Memory B cell (primary cell): ENCODE measurements at regions not wholly inside any gene's neighbourhood (a gene's known extent, or its start where the extent isn't known, plus 50 kb on each side); places are given as distances from the start of the nearest gene placed in this dataset.

Source experiments
- ATAC-seq: fragments of 150-1000 bp; cut with Tn5 transposase; 2 replicates; pipeline ENCODE4 v1.10.0; 2021; ENCODE audit warnings: low read depth, mild to moderate bottlenecking, moderate library complexity
- DNase-seq, 2 donors: peaks; one replicate each; pipeline ENCODE4 v3.0.0; 2022; ENCODE audit warnings: low spot score in 2 of 2
- H3K27ac Mint-ChIP-seq: one replicate; pipeline ENCODE4 v1.8.0; 2022; ENCODE audit warnings: mild to moderate bottlenecking, moderate library complexity, mixed read lengths
- H3K27me3 Mint-ChIP-seq: one replicate; pipeline ENCODE4 v1.8.0; 2022; ENCODE audit warnings: mixed read lengths
- H3K36me3 Mint-ChIP-seq: one replicate; pipeline ENCODE4 v1.8.0; 2022; ENCODE audit warnings: mild to moderate bottlenecking, mixed read lengths
- H3K4me1 Mint-ChIP-seq: one replicate; pipeline ENCODE4 v1.8.0; 2022; ENCODE audit warnings: mixed read lengths
- H3K4me3 Mint-ChIP-seq: one replicate; pipeline ENCODE4 v1.8.0; 2022; ENCODE audit warnings: mild to moderate bottlenecking, moderate library complexity, mixed read lengths
- H3K9me3 Mint-ChIP-seq: one replicate; pipeline ENCODE4 v1.8.0; 2022; ENCODE audit warnings: mixed read lengths

- ATAC-seq (no peak), DNase-seq (no peak)
- Mint-ChIP-seq H3K36me3 (no peaks in the 10 kb centered on the region), H3K27me3 (peaks cover 4% of the 10 kb centered on the region), H3K9me3 (peaks cover 4% of the 10 kb centered on the region), H3K4me3 (no peak overlapping the region), H3K4me1 (no peaks in the 10 kb centered on the region), H3K27ac (no peak overlapping the region)
Measured at GRCh38 chr16:8481810-8482209, 108.5 kb downstream of the TMEM114 start.

DNA sequence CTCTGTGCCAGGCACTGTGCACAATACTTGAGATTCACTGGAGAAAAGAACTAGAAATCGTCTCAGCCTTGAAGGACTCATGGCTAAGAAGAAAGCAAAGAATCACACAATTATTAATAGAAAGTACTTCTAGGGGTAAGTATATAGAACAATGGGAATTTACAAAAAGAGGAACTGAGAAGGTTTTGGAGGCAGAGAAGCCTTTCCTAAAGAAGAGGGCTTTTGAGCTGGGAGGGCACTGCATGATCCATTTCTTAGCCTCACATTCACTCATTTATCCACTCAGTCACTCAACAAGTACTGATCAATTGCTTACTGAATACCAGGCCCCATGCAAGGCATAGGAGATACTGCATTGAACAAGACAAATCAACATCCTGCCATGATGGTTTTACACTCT is 113.5 kb downstream of the TMEM114 start:
- Mint-ChIP-seq H3K27me3 (peaks cover 3% of the 10 kb centered on the region), H3K27ac (no peak overlapping the region), H3K36me3 (no peaks in the 10 kb centered on the region), H3K4me1 (no peaks in the 10 kb centered on the region), H3K9me3 (peaks cover 4% of the 10 kb centered on the region), H3K4me3 (no peak overlapping the region)
- ATAC-seq: no peak
- DNase-seq: no peak

GRCh38 chr16:8474587-8474986 is 115.7 kb downstream of the TMEM114 start:
- Mint-ChIP-seq H3K4me3 (no peak overlapping the region), H3K27ac (no peak overlapping the region), H3K36me3 (no peaks in the 10 kb centered on the region), H3K4me1 (no peaks in the 10 kb centered on the region), H3K9me3 (peaks cover 3% of the 10 kb centered on the region), H3K27me3 (peaks cover 2% of the 10 kb centered on the region)
- DNase-seq (no peak), ATAC-seq (no peak)

DNA sequence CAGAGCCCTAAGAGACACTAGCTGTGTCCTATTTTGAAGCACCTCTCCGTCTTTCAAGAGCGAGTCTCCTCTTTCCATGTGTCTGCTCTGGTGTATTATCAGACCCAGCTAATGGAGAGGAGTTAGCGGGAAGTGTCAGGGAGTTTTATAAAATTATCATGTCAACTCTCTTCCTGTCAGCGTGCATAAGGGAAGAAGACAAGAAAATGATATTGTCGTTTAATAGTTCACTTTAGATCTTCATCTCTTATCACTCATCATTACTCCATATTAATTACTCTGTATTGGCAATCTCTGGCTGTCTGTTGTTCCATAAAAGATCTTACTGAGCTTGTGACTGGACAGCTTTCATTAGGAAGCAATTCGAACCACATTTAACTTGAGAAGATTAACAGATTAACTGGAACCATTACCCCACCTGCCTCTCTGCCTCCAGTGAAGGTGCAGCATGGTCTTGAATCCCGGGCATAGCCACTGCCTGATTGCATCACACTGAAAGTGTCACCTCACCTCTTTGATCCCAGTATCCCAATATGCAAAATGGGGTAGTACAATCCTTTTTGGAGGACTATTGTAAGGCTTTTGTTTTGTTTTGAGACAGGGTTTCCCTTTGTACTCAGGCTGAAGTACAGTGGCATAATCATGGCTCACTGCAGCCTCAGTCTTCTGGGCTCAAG is 121.1 kb downstream of the TMEM114 start:
- H3K9me3 Mint-ChIP-seq: peaks cover 6% of the 10 kb centered on the region
- no peak overlapping the region for H3K4me3 Mint-ChIP-seq
- ATAC-seq (no peak), DNase-seq (no peak)
- H3K36me3 Mint-ChIP-seq: no peaks in the 10 kb centered on the region
- no peak overlapping the region for H3K27ac Mint-ChIP-seq
- no peaks in the 10 kb centered on the region for H3K4me1 Mint-ChIP-seq
- peaks cover 5% of the 10 kb centered on the region for H3K27me3 Mint-ChIP-seq

GRCh38 chr16:8464979-8465378 is 125.3 kb downstream of the TMEM114 start:
- peaks cover 11% of the 10 kb centered on the region for H3K27me3 Mint-ChIP-seq
- DNase-seq (no peak), ATAC-seq (no peak)
- H3K27ac Mint-ChIP-seq: no peak overlapping the region
- H3K4me1 Mint-ChIP-seq: no peaks in the 10 kb centered on the region
- H3K9me3 Mint-ChIP-seq: peaks cover 9% of the 10 kb centered on the region
- no peak overlapping the region for H3K4me3 Mint-ChIP-seq
- H3K36me3 Mint-ChIP-seq: no peaks in the 10 kb centered on the region

DNA sequence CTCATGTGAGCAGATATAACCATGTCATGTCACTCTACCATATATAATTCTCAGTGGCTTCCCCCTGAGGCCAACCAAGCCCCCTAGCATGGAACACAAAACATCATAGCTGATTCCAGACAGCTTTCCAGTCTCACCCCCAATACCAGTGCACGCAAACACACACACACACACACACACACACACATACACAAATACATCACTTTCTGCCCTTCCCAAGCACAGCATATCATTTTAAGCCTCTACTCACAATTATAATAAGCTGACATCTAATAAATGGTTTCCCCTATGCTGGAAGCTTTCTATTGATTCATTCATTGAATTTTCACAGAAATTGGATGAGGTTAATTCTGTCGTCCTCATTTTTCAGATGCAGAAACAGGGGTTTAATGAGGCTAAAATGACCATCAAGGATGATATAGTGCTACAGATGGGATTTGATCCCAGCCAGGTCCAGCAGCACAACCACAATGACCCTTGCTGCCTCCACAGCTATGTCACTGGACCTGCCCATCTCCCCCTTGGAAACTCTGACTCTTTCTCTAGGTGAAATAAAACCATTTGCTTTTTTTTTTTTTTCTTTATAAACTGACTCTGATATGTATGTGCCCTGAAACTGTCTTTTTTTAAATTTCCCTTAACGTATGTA is 131.1 kb downstream of the TMEM114 start:
- no peak for DNase-seq
- peaks cover 3% of the 10 kb centered on the region for H3K9me3 Mint-ChIP-seq
- no peak for ATAC-seq
- peaks cover 8% of the 10 kb centered on the region for H3K27me3 Mint-ChIP-seq
- H3K36me3 Mint-ChIP-seq: no peaks in the 10 kb centered on the region
- no peaks in the 10 kb centered on the region for H3K4me1 Mint-ChIP-seq
- no peak overlapping the region for H3K4me3 Mint-ChIP-seq
- no peak overlapping the region for H3K27ac Mint-ChIP-seq

- DNase-seq: no peak
- H3K9me3 Mint-ChIP-seq: peaks cover 6% of the 10 kb centered on the region
- no peak overlapping the region for H3K4me3 Mint-ChIP-seq
- peaks cover 8% of the 10 kb centered on the region for H3K27me3 Mint-ChIP-seq
- ATAC-seq: no peak
- H3K36me3 Mint-ChIP-seq: no peaks in the 10 kb centered on the region
- no peak overlapping the region for H3K27ac Mint-ChIP-seq
- H3K4me1 Mint-ChIP-seq: no peaks in the 10 kb centered on the region
Measured at GRCh38 chr16:8458481-8459046, 131.7 kb downstream of the TMEM114 start.

- DNase-seq: no peak
- Mint-ChIP-seq H3K27me3 (peaks cover 1% of the 10 kb centered on the region), H3K36me3 (no peaks in the 10 kb centered on the region), H3K27ac (no peak overlapping the region), H3K9me3 (peaks cover 3% of the 10 kb centered on the region), H3K4me1 (no peaks in the 10 kb centered on the region), H3K4me3 (no peak overlapping the region)
- ATAC-seq: no peak
Measured at GRCh38 chr16:8453359-8453758, 137.0 kb downstream of the TMEM114 start.

DNA sequence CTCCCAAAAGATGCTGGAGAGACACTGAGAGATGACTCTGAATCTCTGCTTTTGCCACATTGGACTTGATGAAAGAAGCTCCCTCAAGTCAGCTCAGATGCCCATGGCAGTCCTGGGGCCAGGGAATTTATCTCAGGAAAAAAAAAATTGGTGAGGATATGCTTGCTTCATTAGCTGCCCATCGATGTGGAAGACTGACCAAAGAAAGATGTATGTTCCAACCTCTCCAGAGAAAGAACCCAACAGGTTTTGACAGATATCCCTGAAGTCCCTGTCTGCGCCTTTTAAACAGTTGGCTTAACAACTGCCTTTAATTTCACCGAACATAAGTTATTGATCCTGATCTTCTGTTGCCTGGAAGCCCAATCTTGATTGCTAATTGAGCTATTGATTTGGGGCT is 137.4 kb downstream of the TMEM114 start:
- DNase-seq: no peak
- peaks cover 1% of the 10 kb centered on the region for H3K27me3 Mint-ChIP-seq
- H3K4me1 Mint-ChIP-seq: no peaks in the 10 kb centered on the region
- H3K36me3 Mint-ChIP-seq: no peaks in the 10 kb centered on the region
- peaks cover 3% of the 10 kb centered on the region for H3K9me3 Mint-ChIP-seq
- no peak for ATAC-seq
- no peak overlapping the region for H3K4me3 Mint-ChIP-seq
- H3K27ac Mint-ChIP-seq: no peak overlapping the region

DNA sequence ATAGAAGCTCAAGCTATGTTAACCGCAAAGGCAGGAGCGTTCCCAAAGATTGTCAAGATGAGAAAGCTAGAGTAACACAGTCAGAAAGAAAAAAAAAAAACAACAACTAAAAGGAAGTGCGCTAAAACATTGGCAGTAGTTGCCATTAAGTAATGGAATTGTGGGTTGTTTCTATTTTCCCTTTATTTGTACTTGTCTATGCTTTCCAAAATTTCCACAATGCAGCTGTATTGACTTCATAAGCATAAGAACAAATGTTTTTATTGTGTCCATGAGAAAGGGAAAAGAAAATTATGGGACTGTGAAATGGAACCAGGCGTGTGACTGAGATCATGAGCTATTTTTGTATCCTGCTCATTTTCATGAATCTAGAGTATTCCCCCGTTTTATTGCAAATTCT is 153.4 kb downstream of the TMEM114 start:
- no peaks in the 10 kb centered on the region for H3K36me3 Mint-ChIP-seq
- DNase-seq (no peak), ATAC-seq (no peak)
- H3K4me3 Mint-ChIP-seq: no peak overlapping the region
- H3K27ac Mint-ChIP-seq: no peak overlapping the region
- peaks cover 2% of the 10 kb centered on the region for H3K9me3 Mint-ChIP-seq
- peaks cover 2% of the 10 kb centered on the region for H3K27me3 Mint-ChIP-seq
- H3K4me1 Mint-ChIP-seq: no peaks in the 10 kb centered on the region

DNA sequence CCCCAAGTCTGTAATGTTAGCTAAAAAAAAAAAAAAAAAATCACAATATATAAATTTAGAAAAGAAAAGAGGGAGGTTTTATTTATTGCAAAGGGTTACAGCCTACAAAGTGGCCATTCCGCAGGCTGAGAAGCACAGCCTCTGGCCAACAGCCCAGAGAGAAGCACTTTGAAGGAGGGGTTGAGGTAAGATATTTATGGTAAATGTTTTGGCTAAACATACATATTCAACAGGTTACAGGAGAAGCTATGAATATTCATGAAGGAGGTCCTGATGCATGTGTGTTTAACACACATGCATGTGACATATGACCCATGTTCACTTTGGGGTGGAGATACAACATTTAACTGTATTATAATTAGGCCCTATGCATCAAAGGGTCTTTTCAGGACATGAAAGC is 158.5 kb downstream of the TMEM114 start:
- ATAC-seq (no peak), DNase-seq (no peak)
- Mint-ChIP-seq H3K27me3 (peaks cover 3% of the 10 kb centered on the region), H3K9me3 (peaks cover 7% of the 10 kb centered on the region), H3K4me1 (no peaks in the 10 kb centered on the region), H3K4me3 (no peak overlapping the region), H3K36me3 (peaks cover 1% of the 10 kb centered on the region), H3K27ac (no peak overlapping the region)

DNA sequence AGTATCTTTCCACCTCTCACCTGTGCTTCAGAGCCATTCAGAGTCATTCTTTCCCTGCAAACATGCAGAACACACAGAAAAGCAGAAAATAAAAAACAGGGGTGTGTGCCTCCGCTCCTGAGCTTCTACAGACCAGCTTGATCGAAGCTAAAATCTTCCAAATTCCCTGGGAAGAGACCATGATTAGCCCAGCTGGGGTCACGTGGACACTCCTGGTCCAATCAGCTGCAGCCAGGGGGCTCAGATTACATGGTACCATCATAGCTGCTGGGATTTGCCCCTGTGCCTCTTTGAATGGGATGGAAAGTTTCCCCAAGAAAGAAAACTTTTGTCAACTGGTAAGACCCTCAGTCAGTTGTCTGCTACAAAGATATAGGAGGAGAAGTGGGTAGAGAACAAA is 159.9 kb downstream of the TMEM114 start:
- no peak for DNase-seq
- H3K36me3 Mint-ChIP-seq: peaks cover 1% of the 10 kb centered on the region
- H3K4me3 Mint-ChIP-seq: no peak overlapping the region
- H3K27ac Mint-ChIP-seq: no peak overlapping the region
- peaks cover 7% of the 10 kb centered on the region for H3K9me3 Mint-ChIP-seq
- H3K4me1 Mint-ChIP-seq: no peaks in the 10 kb centered on the region
- ATAC-seq: no peak
- peaks cover 3% of the 10 kb centered on the region for H3K27me3 Mint-ChIP-seq

GRCh38 chr16:8426569-8426968 is 163.7 kb downstream of the TMEM114 start:
- no peak for DNase-seq
- Mint-ChIP-seq H3K36me3 (peaks cover 1% of the 10 kb centered on the region), H3K27me3 (peaks cover 3% of the 10 kb centered on the region), H3K4me1 (no peaks in the 10 kb centered on the region), H3K27ac (no peak overlapping the region), H3K9me3 (peaks cover 8% of the 10 kb centered on the region), H3K4me3 (no peak overlapping the region)
- ATAC-seq: no peak

- DNase-seq (no peak), ATAC-seq (no peak)
- Mint-ChIP-seq H3K27me3 (peaks cover 1% of the 10 kb centered on the region), H3K4me1 (no peaks in the 10 kb centered on the region), H3K9me3 (peaks cover 13% of the 10 kb centered on the region), H3K36me3 (peaks cover under 1% of the 10 kb centered on the region), H3K27ac (no peak overlapping the region), H3K4me3 (no peak overlapping the region)
Measured at GRCh38 chr16:8417145-8417544, 173.2 kb downstream of the TMEM114 start.
